Karpas-422 (cell line): ENCODE measurements at regions not wholly inside any gene's neighbourhood (a gene's known extent, or its start where the extent isn't known, plus 50 kb on each side); places are given as distances from the start of the nearest gene placed in this dataset.
"Not testable (repeated sequence)": the region's sequence is repeated elsewhere in the genome, so short reads cannot be mapped to it uniquely, and the experiment has no call there.

Experiments used
- DNase-seq: peaks from one replicate; pipeline ENCODE4 v3.0.0-alpha.2; 2015
- H2AFZ ChIP-seq: fragments of 200-600 bp; sonication (generic); 2 replicates; pipeline ENCODE4 v1.6.1; 2014; ENCODE audit warnings: antibody characterized with exemption, low read length, mixed read lengths
- H3K27ac ChIP-seq: fragments of 200-600 bp; sonication (generic); 2 replicates; pipeline ENCODE4 v1.5.1; 2014; ENCODE audit warnings: mild to moderate bottlenecking, low read length, moderate library complexity
- H3K27me3 ChIP-seq: fragments of 200-600 bp; sonication (generic); 2 replicates; pipeline ENCODE4 v1.6.1; 2014; ENCODE audit warnings: low read length, mixed read lengths
- H3K36me3 ChIP-seq: fragments of 200-600 bp; sonication (generic); 2 replicates; pipeline ENCODE4 v1.6.1; 2014; ENCODE audit warnings: low read length, mixed read lengths; ENCODE audit not compliant: insufficient read depth
- H3K4me1 ChIP-seq: fragments of 200-600 bp; sonication (generic); 2 replicates; pipeline ENCODE4 v1.6.1; 2014; ENCODE audit warnings: mild to moderate bottlenecking, low read length, mixed read lengths
- H3K4me2 ChIP-seq: fragments of 200-600 bp; sonication (generic); 2 replicates; pipeline ENCODE4 v1.6.1; 2014; ENCODE audit warnings: low read length, low read depth, mild to moderate bottlenecking; ENCODE audit not compliant: poor library complexity, severe bottlenecking
- H3K4me3 ChIP-seq: fragments of 200-600 bp; sonication (generic); 2 replicates; pipeline ENCODE4 v1.5.1; 2014; ENCODE audit warnings: mild to moderate bottlenecking, antibody characterized with exemption, low read length, mixed read lengths
- H3K79me2 ChIP-seq: fragments of 200-600 bp; sonication (generic); 2 replicates; pipeline ENCODE4 v1.6.1; 2014; ENCODE audit warnings: mild to moderate bottlenecking, low read length, mixed read lengths
- H3K9ac ChIP-seq: fragments of 200-600 bp; sonication (generic); 2 replicates; pipeline ENCODE4 v1.6.0; 2014; ENCODE audit warnings: low read length
- H3K9me2 ChIP-seq: fragments of 200-600 bp; sonication (generic), shearing (Covaris generic); replicated peaks from 2 replicates; pipeline ENCODE4 v1.6.0; 2014; ENCODE audit warnings: mild to moderate bottlenecking, low read length, moderate library complexity; ENCODE audit not compliant: insufficient read depth
- H3K9me3 ChIP-seq: fragments of 300-700, 200-600 bp; sonication (generic); 2 replicates; pipeline ENCODE4 v1.6.1; 2014; ENCODE audit warnings: low read length, mixed read lengths
- H4K20me1 ChIP-seq: fragments of 200-600 bp; sonication (generic); 2 replicates; pipeline ENCODE4 v1.6.1; 2014; ENCODE audit warnings: mild to moderate bottlenecking, antibody characterized with exemption, low read length, low read depth; ENCODE audit not compliant: insufficient read depth

DNA sequence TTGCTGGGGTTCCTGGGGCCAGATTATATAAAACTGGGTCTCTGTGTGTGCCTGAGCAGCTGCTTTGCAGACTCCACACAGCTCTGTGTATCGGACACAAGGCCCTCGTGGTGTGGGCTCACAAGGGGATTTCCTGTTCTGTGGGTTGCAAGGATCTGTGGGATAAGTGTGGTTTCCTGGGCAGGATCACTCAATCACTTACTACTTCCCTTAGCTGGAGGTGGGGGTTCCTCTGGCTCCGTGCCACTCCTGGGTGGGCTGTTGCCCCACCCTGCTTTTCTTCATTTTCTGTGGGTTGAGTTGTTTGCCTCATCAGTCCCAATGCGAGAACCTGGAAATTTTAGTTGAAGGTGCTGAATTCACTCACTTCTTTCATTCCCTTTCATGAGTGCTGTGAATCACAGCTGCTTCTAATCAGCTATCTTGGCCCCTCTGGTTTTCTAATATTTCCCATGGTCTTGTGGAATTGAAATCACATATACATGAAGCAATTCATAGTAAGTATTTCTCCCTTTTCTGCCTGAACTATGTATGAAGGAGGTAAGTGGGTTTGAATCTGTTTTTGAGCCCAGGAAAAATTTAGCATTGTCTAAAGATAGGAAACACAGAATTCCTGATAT is 196.3 kb downstream of the DCDC2C start:
- H3K79me2 ChIP-seq: no peaks in the 10 kb centered on the region
- no peak overlapping the region for H3K9ac ChIP-seq
- no peak for DNase-seq

DNA sequence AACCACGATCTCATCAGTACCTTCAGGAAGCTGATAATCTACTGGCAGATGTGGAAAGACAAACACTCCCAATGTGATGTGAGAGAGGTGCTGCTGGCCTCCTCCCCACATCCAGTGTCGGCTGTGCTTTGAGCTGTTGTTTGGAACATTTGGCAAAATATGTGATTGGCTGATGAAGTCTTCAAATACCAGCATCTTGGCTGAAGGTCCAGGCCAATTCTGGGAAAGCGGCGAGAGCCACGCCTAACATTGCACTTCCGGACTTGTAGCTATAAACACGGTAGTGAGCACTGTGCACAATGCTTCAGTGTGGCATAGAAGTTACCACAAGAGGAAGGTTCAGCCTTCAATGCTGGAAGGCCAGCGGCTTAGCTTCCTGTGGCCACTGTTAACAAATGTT is 198.8 kb downstream of the DCDC2C start:
- H3K9ac ChIP-seq: no peak overlapping the region
- no peak overlapping the region for H3K4me3 ChIP-seq
- no peak overlapping the region for H3K27ac ChIP-seq
- H4K20me1 ChIP-seq: no peaks in the 10 kb centered on the region
- H3K4me1 ChIP-seq: no peaks in the 10 kb centered on the region
- no peaks in the 10 kb centered on the region for H3K9me2 ChIP-seq
- H3K27me3 ChIP-seq: no peaks in the 10 kb centered on the region
- H3K9me3 ChIP-seq: no peaks in the 10 kb centered on the region
- H2AFZ ChIP-seq: no peak overlapping the region
- H3K79me2 ChIP-seq: no peaks in the 10 kb centered on the region
- DNase-seq: no peak
- no peak overlapping the region for H3K4me2 ChIP-seq
- H3K36me3 ChIP-seq: no peaks in the 10 kb centered on the region

More for the DNA sequence above, 196.3 kb downstream of the DCDC2C start:
- H3K4me2 ChIP-seq: no peak overlapping the region
- H3K9me3 ChIP-seq: no peaks in the 10 kb centered on the region
- no peaks in the 10 kb centered on the region for H3K4me1 ChIP-seq
- H2AFZ ChIP-seq: no peak overlapping the region
- H4K20me1 ChIP-seq: no peaks in the 10 kb centered on the region
- H3K9me2 ChIP-seq: no peaks in the 10 kb centered on the region
- no peaks in the 10 kb centered on the region for H3K36me3 ChIP-seq
- no peak overlapping the region for H3K4me3 ChIP-seq
- H3K27me3 ChIP-seq: no peaks in the 10 kb centered on the region
- no peak overlapping the region for H3K27ac ChIP-seq

DNA sequence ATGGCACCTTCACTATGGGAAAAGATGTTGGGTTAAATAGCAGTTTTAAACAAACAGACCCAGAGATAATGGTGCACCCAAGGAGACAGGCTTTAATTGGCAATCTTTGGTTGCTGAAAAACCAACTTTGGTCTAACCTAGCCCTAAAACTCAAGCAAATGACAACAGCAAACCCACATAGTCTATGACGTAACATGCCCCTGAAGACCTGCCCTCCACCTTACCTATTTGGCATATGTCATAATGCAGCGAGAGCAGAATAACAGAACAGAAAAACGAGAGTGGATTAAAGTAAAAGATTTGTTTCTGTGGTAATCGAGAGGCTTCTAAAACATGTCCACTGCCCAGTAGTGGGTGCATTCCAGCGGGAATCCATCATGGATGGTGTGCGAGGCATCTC is 200.7 kb downstream of the DCDC2C start:
- no peaks in the 10 kb centered on the region for H3K9me2 ChIP-seq
- no peaks in the 10 kb centered on the region for H3K9me3 ChIP-seq
- no peak overlapping the region for H3K27ac ChIP-seq
- no peaks in the 10 kb centered on the region for H3K79me2 ChIP-seq
- no peaks in the 10 kb centered on the region for H3K36me3 ChIP-seq
- H3K27me3 ChIP-seq: no peaks in the 10 kb centered on the region
- no peak overlapping the region for H3K4me3 ChIP-seq
- H3K9ac ChIP-seq: no peak overlapping the region
- no peak for DNase-seq
- H3K4me2 ChIP-seq: no peak overlapping the region
- H2AFZ ChIP-seq: no peak overlapping the region
- H3K4me1 ChIP-seq: no peaks in the 10 kb centered on the region
- no peaks in the 10 kb centered on the region for H4K20me1 ChIP-seq

DNA sequence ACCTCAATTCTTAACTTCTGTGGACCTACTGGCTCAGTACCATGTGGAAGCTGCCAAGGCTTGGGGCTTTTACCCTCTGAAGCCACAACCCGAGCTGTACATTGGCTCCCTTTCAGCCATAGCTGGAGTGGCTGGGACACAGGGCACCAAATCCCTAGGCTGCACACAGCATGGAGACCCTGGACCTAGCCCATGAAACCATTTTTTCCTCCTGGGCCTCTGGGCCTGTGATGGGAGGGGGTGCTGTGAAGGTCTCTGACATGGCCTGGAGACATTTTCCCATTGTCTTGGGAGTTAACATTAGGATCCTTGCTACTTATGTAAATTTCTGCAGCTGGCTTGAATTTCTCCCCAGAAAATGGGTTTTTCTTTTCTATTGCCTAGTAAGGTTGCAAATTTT is 205.1 kb downstream of the DCDC2C start:
- not testable (repeated sequence) for H3K4me1 ChIP-seq, H3K9me2 ChIP-seq, H3K4me2 ChIP-seq, H4K20me1 ChIP-seq, DNase-seq, H2AFZ ChIP-seq, H3K4me3 ChIP-seq, H3K9me3 ChIP-seq, H3K9ac ChIP-seq, H3K27me3 ChIP-seq, H3K36me3 ChIP-seq, H3K79me2 ChIP-seq, H3K27ac ChIP-seq

DNA sequence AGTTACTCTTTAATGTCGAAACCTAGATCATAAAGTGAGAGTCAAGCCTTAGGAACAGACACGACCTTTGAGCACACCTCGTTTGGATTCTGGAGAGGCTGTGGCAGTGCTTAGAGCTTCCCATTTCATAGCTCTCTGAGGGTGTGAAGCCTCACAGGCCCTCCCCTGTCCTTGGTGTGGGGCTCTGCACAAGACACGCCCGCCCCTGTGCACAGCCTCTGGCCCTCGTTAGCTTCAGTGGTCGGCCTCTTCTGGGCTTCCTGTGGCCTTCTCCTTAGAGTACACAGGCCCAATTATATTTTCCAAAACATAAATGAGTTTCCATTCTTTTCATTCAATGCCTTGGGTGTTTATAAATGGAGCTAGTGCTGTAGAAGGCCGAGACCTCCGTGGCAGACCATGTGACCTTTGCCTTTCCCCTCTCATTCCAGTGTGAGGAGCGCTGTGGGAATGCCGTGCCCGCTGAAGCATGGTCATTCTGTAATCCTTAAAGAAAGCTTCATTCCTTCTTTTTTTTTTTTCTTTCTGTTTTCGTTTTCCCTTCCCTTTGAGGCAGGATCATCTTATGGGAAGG is 208.6 kb downstream of the DCDC2C start:
- no peaks in the 10 kb centered on the region for H3K79me2 ChIP-seq
- no peak overlapping the region for H2AFZ ChIP-seq
- no peaks in the 10 kb centered on the region for H3K36me3 ChIP-seq
- H3K27me3 ChIP-seq: no peaks in the 10 kb centered on the region
- no peak for DNase-seq
- H3K9me2 ChIP-seq: no peaks in the 10 kb centered on the region
- H3K4me1 ChIP-seq: no peaks in the 10 kb centered on the region
- H3K27ac ChIP-seq: no peak overlapping the region
- no peak overlapping the region for H3K9ac ChIP-seq
- H3K4me2 ChIP-seq: no peak overlapping the region
- H3K9me3 ChIP-seq: no peaks in the 10 kb centered on the region
- H4K20me1 ChIP-seq: no peaks in the 10 kb centered on the region
- H3K4me3 ChIP-seq: no peak overlapping the region

DNA sequence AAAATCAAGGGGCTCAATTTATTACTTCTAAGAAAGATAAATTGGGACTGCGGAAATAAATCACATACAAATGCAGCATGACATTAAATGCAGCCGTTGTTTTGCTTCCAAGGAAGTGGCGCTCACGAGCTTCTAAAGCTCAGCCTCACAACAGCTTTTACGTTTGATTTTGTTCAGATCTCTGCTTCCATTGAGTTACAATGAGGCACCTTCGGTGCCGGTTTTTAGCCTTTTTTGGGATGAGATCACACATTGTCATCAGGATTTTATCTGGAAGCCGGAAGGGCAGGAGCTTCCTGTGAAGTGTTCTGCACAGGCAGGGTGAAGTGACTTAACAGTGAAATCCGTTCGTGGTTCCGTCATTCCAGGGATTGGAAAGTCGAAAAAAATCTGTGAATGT is 209.8 kb downstream of the DCDC2C start:
- Histone ChIP-seq H3K4me3 (no peak overlapping the region), H3K9ac (no peak overlapping the region), H3K4me2 (no peak overlapping the region), H3K27me3 (no peaks in the 10 kb centered on the region), H3K4me1 (no peaks in the 10 kb centered on the region), H3K27ac (no peak overlapping the region), H3K9me3 (no peaks in the 10 kb centered on the region), H4K20me1 (no peaks in the 10 kb centered on the region), H3K36me3 (no peaks in the 10 kb centered on the region), H2AFZ (no peak overlapping the region), H3K79me2 (no peaks in the 10 kb centered on the region), H3K9me2 (no peaks in the 10 kb centered on the region)
- DNase-seq: no peak

DNA sequence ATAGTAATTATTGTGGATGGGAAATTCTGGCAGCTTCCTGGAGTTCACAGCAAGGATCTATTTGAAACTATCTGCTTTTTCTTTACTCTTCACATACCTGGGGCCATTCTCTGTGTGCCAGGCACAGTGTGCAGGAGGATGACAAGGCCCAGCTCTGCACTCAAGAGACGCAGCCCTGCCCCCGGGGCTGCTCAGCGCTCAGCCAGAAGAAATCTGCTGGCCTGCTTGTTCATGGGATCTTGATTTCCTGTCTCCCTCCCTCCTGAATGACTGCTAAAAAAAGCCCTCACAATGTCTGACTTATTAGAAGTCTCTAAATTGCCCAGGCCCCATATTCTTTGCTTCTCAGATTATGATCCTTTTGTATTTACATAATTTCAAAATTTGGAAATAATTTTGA is 210.9 kb downstream of the DCDC2C start:
- Histone ChIP-seq H3K36me3 (no peaks in the 10 kb centered on the region), H2AFZ (no peak overlapping the region), H3K9me3 (no peaks in the 10 kb centered on the region), H3K79me2 (no peaks in the 10 kb centered on the region), H3K27ac (no peak overlapping the region), H3K9ac (no peak overlapping the region), H3K4me1 (no peaks in the 10 kb centered on the region), H3K4me3 (no peak overlapping the region), H3K27me3 (no peaks in the 10 kb centered on the region), H3K9me2 (no peaks in the 10 kb centered on the region), H3K4me2 (no peak overlapping the region), H4K20me1 (no peaks in the 10 kb centered on the region)
- DNase-seq: no peak

DNA sequence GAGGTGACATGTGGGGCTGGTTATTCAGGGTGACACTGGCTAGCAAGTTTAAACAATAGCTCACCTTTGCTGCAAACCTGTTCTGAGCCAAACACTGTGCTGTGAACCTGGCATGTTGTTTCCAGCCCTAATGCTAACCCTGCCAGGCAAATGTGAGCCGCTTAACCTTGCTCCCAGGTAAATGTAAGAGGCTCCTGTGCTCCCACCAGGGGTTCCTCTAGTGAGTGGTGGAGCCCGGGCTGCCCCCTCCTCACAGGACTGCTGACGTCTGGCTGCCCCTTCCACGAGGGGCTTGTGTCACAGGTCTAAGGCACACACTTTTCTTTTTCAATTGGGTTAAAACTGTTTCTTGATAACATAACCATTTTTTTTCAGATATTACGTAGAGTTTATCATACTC is 223.7 kb downstream of the DCDC2C start:
- H2AFZ ChIP-seq: no peak overlapping the region
- H3K4me1 ChIP-seq: no peaks in the 10 kb centered on the region
- no peaks in the 10 kb centered on the region for H3K79me2 ChIP-seq
- no peaks in the 10 kb centered on the region for H3K9me3 ChIP-seq
- H3K4me2 ChIP-seq: no peak overlapping the region
- H3K27me3 ChIP-seq: no peaks in the 10 kb centered on the region
- H3K9me2 ChIP-seq: no peaks in the 10 kb centered on the region
- no peak overlapping the region for H3K4me3 ChIP-seq
- H3K36me3 ChIP-seq: no peaks in the 10 kb centered on the region
- no peak for DNase-seq
- H3K9ac ChIP-seq: no peak overlapping the region
- H3K27ac ChIP-seq: no peak overlapping the region
- no peaks in the 10 kb centered on the region for H4K20me1 ChIP-seq
